PC-9 (cell line): ENCODE measurements at regions not wholly inside any gene's neighbourhood (a gene's known extent, or its start where the extent isn't known, plus 50 kb on each side); places are given as distances from the start of the nearest gene placed in this dataset.

Experiments
- EZH2 ChIP-seq: fragments of 200-600 bp; sonication (generic); IDR thresholded peaks from 2 replicates; pipeline ENCODE4 v1.8.0; 2017; ENCODE audit warnings: antibody characterized with exemption, low read depth
- TF ChIP-seq, protein P1 (sequence below): fragments of 200-600 bp; sonication (generic); conservative IDR thresholded peaks from 2 replicates; pipeline ENCODE4 v1.6.1; 2017; ENCODE audit warnings: mixed run types, antibody characterized with exemption, mild to moderate bottlenecking, moderate library complexity

DNA sequence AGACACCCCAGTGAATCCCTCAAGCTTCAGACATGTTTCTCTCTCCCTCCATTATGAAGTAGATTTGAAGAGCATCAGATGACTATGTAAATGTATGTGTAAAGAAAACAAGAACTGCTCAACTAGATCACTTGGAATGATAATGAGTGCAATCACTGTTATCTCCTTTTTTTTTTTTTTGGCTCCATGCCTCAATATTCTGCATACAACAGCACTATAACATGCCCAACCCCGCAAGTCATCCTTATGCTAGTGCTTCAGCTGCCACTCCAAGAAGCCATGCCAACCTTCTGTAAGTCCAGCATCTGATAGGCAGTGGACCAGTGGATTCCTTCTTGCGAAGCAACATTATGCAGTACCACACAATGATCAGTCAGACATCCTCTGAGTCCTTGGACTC lies 133.7 kb downstream of the TFPI2 start:
- TF ChIP-seq, protein P1, sequence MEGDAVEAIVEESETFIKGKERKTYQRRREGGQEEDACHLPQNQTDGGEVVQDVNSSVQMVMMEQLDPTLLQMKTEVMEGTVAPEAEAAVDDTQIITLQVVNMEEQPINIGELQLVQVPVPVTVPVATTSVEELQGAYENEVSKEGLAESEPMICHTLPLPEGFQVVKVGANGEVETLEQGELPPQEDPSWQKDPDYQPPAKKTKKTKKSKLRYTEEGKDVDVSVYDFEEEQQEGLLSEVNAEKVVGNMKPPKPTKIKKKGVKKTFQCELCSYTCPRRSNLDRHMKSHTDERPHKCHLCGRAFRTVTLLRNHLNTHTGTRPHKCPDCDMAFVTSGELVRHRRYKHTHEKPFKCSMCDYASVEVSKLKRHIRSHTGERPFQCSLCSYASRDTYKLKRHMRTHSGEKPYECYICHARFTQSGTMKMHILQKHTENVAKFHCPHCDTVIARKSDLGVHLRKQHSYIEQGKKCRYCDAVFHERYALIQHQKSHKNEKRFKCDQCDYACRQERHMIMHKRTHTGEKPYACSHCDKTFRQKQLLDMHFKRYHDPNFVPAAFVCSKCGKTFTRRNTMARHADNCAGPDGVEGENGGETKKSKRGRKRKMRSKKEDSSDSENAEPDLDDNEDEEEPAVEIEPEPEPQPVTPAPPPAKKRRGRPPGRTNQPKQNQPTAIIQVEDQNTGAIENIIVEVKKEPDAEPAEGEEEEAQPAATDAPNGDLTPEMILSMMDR: no peak
- no peak for TF ChIP-seq EZH2
